ENCODE measurements at regions not wholly inside any gene's neighbourhood (a gene's known extent, or its start where the extent isn't known, plus 50 kb on each side); places are given as distances from the start of the nearest gene placed in this dataset.

DNA sequence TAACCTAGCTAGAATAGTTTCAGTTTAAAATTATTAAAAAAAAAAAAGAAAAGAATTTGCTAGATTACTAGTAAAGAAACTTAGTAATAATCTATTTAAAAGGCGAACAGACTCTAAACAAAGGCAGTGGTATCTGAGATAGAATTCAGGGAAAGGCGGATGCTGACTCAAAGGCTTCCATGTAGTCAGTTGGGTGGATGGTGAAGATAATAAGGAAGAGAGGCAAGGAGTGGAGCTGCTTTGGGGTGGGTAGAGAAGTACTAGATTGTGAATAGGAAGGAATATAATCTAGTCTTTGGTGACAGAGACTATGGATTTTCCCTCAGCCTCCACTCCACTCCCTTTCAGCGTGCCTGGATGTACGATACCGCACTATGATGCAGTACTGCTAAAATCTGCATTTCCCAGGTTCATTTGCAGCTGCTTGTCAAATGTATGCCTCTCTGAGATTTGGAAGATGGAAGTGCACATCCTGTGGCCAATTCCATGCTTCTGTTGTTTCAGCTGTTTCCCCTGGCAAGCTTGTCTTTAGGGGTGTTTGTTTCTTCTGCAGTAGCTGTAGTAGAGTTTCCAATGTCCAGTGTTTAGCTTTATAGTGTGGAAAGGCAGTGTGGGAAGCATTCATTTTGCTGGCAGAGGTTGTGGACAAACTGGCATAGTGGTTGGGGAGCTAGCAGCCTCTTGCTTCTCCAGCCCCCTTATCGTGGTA, 184.6 kb upstream of the NRIP1 start:
- TF ChIP-seq CTCF (IDR thresholded peaks at IDR 0.05; ENCODE audit: extremely low read depth, missing control alignments), result no peak
- DNase-seq (ENCODE audit: low spot score), result no peak

DNA sequence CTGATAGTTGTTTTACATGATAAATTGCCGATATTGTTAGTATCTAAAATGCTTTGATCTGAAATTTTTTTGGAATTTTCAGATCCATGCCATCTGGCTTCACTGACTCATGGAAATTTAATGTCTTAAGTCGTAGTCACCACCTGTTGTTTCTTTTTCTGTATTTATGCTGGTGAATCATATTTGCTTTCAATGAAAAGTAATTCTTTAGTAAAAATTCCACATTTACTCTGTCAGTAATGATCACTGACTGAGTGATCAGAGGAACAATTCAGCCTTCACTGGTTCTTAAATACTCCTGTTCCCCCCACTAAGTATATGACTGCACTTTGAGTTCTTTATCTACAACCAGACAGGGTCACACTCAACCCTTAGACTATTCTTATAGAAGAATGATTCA, 185.6 kb upstream of the NRIP1 start:
- DNase-seq (ENCODE audit: low spot score), result no peak
- TF ChIP-seq CTCF (IDR thresholded peaks at IDR 0.05; ENCODE audit: extremely low read depth, missing control alignments), result no peak

GRCh38 chr21:15252431-15252830, 187.6 kb upstream of the NRIP1 start:
- TF ChIP-seq CTCF (IDR thresholded peaks at IDR 0.05; ENCODE audit: extremely low read depth, missing control alignments), result no peak
- DNase-seq (ENCODE audit: low spot score), result no peak

- TF ChIP-seq CTCF (IDR thresholded peaks at IDR 0.05; ENCODE audit: extremely low read depth, missing control alignments), result no peak
- no peak for DNase-seq (ENCODE audit: low spot score)
Measured at GRCh38 chr21:15254111-15254510, 189.3 kb upstream of the NRIP1 start.

GRCh38 chr21:15255261-15255660, 190.5 kb upstream of the NRIP1 start:
- no peak for TF ChIP-seq CTCF (IDR thresholded peaks at IDR 0.05; ENCODE audit: extremely low read depth, missing control alignments)

DNA sequence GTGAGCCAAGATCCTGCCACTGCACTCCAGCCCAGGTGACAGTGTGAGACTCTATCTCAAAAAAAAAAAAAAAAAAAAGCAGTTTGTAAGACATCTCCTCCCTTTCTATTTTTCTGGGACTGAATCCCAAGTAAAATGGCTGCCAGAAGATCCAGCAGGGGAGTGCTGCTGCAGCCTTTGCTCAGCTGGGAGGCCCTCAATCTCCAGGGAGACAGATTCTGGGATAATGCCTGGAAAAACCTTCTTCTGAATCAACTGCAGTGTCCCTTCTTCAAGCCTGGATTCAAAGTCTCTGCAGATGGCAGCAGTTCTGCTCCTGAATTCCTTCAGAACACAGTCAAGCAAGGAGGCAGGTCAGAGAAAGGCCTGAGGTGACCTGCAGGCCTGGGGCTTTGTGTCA, 191.0 kb upstream of the NRIP1 start:
- TF ChIP-seq CTCF (IDR thresholded peaks at IDR 0.05; ENCODE audit: extremely low read depth, missing control alignments), result no peak
- no peak for DNase-seq (ENCODE audit: low spot score)

More at GRCh38 chr21:15255261-15255660, 190.5 kb upstream of the NRIP1 start:
- DNase-seq (ENCODE audit: low spot score), result no peak

GRCh38 chr21:15256996-15257395, 192.2 kb upstream of the NRIP1 start:
- no peak for DNase-seq (ENCODE audit: low spot score)
- no peak for TF ChIP-seq CTCF (IDR thresholded peaks at IDR 0.05; ENCODE audit: extremely low read depth, missing control alignments)

All from GM20000 (cell line).